ENCODE measurements at regions not wholly inside any gene's neighbourhood (a gene's known extent, or its start where the extent isn't known, plus 50 kb on each side); places are given as distances from the start of the nearest gene placed in this dataset.
A peak's percentile ranks its signal among the peaks of the same experiment; 100 is the strongest.
"Not testable (repeated sequence)": the region's sequence is repeated elsewhere in the genome, so short reads cannot be mapped to it uniquely, and the experiment has no call there.

- no peak overlapping the region for H3K4me3 ChIP-seq (ENCODE audit: low read depth, low read length)
- DNase-seq (ENCODE audit: low read depth) = no peak
- TF ChIP-seq CTCF (IDR thresholded peaks at IDR 0.05; ENCODE audit: insufficient read depth, low read depth, low read length, missing control alignments) = no peak
These were observed 411.8 kb upstream of the ASIC2 start for GRCh38 chr17:33704856-33705255.

- no peak overlapping the region for H3K4me3 ChIP-seq (ENCODE audit: low read depth, low read length)
- no peak for DNase-seq (ENCODE audit: low read depth)
- no peak for TF ChIP-seq CTCF (IDR thresholded peaks at IDR 0.05; ENCODE audit: insufficient read depth, low read depth, low read length, missing control alignments)
These were observed 416.8 kb upstream of the ASIC2 start for GRCh38 chr17:33709881-33710280.

- no peak overlapping the region for H3K4me3 ChIP-seq (ENCODE audit: low read depth, low read length)
- TF ChIP-seq CTCF (IDR thresholded peaks at IDR 0.05; ENCODE audit: insufficient read depth, low read depth, low read length, missing control alignments) = peak; percentile 3
- DNase-seq (ENCODE audit: low read depth) = peak; percentile 1
These were observed 419.0 kb upstream of the ASIC2 start for GRCh38 chr17:33712120-33712519.

GRCh38 chr17:33716957-33717356, 423.9 kb upstream of the ASIC2 start:
- H3K4me3 ChIP-seq (ENCODE audit: low read depth, low read length) = no peak overlapping the region
- TF ChIP-seq CTCF (IDR thresholded peaks at IDR 0.05; ENCODE audit: insufficient read depth, low read depth, low read length, missing control alignments) = no peak
- no peak for DNase-seq (ENCODE audit: low read depth)

- H3K4me3 ChIP-seq (ENCODE audit: low read depth, low read length); DNase-seq (ENCODE audit: low read depth): not testable (repeated sequence)
These were observed 430.6 kb upstream of the ASIC2 start for GRCh38 chr17:33723736-33724135.

- DNase-seq (ENCODE audit: low read depth) = peak; percentile 42
- peak; percentile 79 for TF ChIP-seq CTCF (IDR thresholded peaks at IDR 0.05; ENCODE audit: insufficient read depth, low read depth, low read length, missing control alignments)
These were observed 432.7 kb upstream of the ASIC2 start for GRCh38 chr17:33725675-33726271.

GRCh38 chr17:33730131-33730530, 437.0 kb upstream of the ASIC2 start:
- H3K4me3 ChIP-seq (ENCODE audit: low read depth, low read length) = no peak overlapping the region
- no peak for TF ChIP-seq CTCF (IDR thresholded peaks at IDR 0.05; ENCODE audit: insufficient read depth, low read depth, low read length, missing control alignments)
- DNase-seq (ENCODE audit: low read depth) = no peak

More at GRCh38 chr17:33725675-33726271, 432.7 kb upstream of the ASIC2 start:
- no peak overlapping the region for H3K4me3 ChIP-seq (ENCODE audit: low read depth, low read length)

All from GM12865 (cell line).